ENCODE measurements at regions not wholly inside any gene's neighbourhood (a gene's known extent, or its start where the extent isn't known, plus 50 kb on each side); places are given as distances from the start of the nearest gene placed in this dataset.

DNA sequence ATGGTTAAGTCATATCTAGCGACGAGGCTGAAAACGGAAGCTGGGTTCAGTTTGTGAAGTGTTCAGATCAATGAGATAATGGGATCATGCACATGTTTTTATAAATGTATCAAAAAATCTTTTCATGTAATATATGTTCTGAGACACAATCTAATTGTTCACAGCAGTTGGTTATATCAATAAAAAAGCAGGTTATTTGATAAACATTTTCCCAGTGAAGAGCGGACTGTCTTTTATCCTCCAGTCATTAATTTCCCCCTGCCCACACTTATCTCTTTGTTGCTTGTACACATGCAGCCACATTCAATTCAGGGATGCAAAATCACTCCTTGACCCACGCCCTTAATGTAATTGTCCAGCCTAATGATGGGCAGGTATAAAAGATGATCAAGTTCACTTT lies 563.1 kb downstream of the INHBA start:
- no peaks in the 10 kb centered on the region for H3K23me2 ChIP-seq (ENCODE audit: insufficient read length, low read depth, low read length, poor library complexity, severe bottlenecking)
- peaks cover 3% of the 10 kb centered on the region; the same call in 1 of the 2 replicates for H3K4me1 ChIP-seq (ENCODE audit: insufficient read depth, low read length)
- H3K27me3 ChIP-seq (ENCODE audit: insufficient read depth, low read length): no peaks in the 10 kb centered on the region
- H2BK15ac ChIP-seq (ENCODE audit: low read depth, low read length): no peak overlapping the region
- H4K8ac ChIP-seq (replicated peaks; ENCODE audit: insufficient read length, low read depth, low read length): no peak overlapping the region
- H3K9me3 ChIP-seq (ENCODE audit: control insufficient read depth, low read depth, low read length): no peaks in the 10 kb centered on the region
- Mint-ChIP-seq H3K4me3 (no peak overlapping the region), H3K4me1 (peaks cover 0 to 6% of the 10 kb centered on the region in 2 experiments; a peak in 2 of 4 replicates), H3K27me3 (ENCODE audit: low read depth) (no peaks in the 10 kb centered on the region; the same call in 1 of the 2 replicates), H3K27ac (no peak overlapping the region), H3K9me3 (no peaks in the 10 kb centered on the region; a peak in 1 of 5 replicates), H3K36me3 (ENCODE audit: insufficient read depth in 1 of 3, low read depth in 3 of 3) (no peaks in the 10 kb centered on the region)
- H3K56ac ChIP-seq (ENCODE audit: insufficient read length, low read depth, low read length): no peak overlapping the region
- H2AFZ ChIP-seq (ENCODE audit: low read length): no peak overlapping the region
- H3K18ac ChIP-seq (ENCODE audit: insufficient read length, low read depth, low read length): no peak overlapping the region
- DNase-seq: no peak
- H2BK5ac ChIP-seq (ENCODE audit: insufficient read length, low read length): no peak overlapping the region
- no peak overlapping the region for H3K4me2 ChIP-seq (ENCODE audit: insufficient read depth, insufficient read length, low read length)
- no peak overlapping the region for H2BK12ac ChIP-seq (ENCODE audit: insufficient read length, low read depth, low read length)
- no peak overlapping the region for H4K91ac ChIP-seq (ENCODE audit: insufficient read length, low read depth, low read length)
- no peak overlapping the region for H2BK20ac ChIP-seq (ENCODE audit: low read depth, low read length, poor library complexity, severe bottlenecking)
- H3K14ac ChIP-seq (ENCODE audit: insufficient read depth, low read length): no peak overlapping the region
- H3T11ph ChIP-seq (ENCODE audit: low read length): no peak overlapping the region
- H3K4ac ChIP-seq (ENCODE audit: low read depth, low read length): no peak overlapping the region
- no CpG with 5 or more reads among the region's 5 CpGs for WGBS (ENCODE audit: extremely low coverage, insufficient read length, low lambda C conversion rate)
- no peak overlapping the region for H4K5ac ChIP-seq (ENCODE audit: insufficient read length, low read depth, low read length)
- H3K23ac ChIP-seq (ENCODE audit: insufficient read length, low read depth, low read length): no peak overlapping the region
- no peak overlapping the region for H2BK120ac ChIP-seq (ENCODE audit: low read depth, low read length, poor library complexity, severe bottlenecking)
- no peaks in the 10 kb centered on the region for H3K79me2 ChIP-seq (ENCODE audit: insufficient read depth, low read length)
- H3K79me1 ChIP-seq (ENCODE audit: insufficient read depth, low read depth, low read length, poor library complexity, severe bottlenecking): no peaks in the 10 kb centered on the region
- H3K27ac ChIP-seq (ENCODE audit: insufficient read length, low read depth, low read length): no peak overlapping the region
- H2AK5ac ChIP-seq (ENCODE audit: insufficient read length, low read length): no peak overlapping the region
- H4K20me1 ChIP-seq (ENCODE audit: control insufficient read depth, insufficient read depth, insufficient read length): no peaks in the 10 kb centered on the region
- TF ChIP-seq, protein P1, sequence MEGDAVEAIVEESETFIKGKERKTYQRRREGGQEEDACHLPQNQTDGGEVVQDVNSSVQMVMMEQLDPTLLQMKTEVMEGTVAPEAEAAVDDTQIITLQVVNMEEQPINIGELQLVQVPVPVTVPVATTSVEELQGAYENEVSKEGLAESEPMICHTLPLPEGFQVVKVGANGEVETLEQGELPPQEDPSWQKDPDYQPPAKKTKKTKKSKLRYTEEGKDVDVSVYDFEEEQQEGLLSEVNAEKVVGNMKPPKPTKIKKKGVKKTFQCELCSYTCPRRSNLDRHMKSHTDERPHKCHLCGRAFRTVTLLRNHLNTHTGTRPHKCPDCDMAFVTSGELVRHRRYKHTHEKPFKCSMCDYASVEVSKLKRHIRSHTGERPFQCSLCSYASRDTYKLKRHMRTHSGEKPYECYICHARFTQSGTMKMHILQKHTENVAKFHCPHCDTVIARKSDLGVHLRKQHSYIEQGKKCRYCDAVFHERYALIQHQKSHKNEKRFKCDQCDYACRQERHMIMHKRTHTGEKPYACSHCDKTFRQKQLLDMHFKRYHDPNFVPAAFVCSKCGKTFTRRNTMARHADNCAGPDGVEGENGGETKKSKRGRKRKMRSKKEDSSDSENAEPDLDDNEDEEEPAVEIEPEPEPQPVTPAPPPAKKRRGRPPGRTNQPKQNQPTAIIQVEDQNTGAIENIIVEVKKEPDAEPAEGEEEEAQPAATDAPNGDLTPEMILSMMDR (conservative IDR thresholded peaks at IDR 0.05): no peak
- H3K9ac ChIP-seq (ENCODE audit: extremely low read depth, insufficient read length, low read length): no peak overlapping the region

Measured in H9 (cell line).